GM12873 (cell line): ENCODE measurements at regions not wholly inside any gene's neighbourhood (a gene's known extent, or its start where the extent isn't known, plus 50 kb on each side); places are given as distances from the start of the nearest gene placed in this dataset.

Source experiments
- TF ChIP-seq, protein P1 (sequence below): IDR thresholded peaks from 2 replicates; pipeline ENCODE4 v1.5.1; 2012; ENCODE audit warnings: low read depth, mild to moderate bottlenecking, moderate library complexity, low read length, control low read depth; ENCODE audit not compliant: insufficient read depth; ENCODE audit errors: missing control alignments

DNA sequence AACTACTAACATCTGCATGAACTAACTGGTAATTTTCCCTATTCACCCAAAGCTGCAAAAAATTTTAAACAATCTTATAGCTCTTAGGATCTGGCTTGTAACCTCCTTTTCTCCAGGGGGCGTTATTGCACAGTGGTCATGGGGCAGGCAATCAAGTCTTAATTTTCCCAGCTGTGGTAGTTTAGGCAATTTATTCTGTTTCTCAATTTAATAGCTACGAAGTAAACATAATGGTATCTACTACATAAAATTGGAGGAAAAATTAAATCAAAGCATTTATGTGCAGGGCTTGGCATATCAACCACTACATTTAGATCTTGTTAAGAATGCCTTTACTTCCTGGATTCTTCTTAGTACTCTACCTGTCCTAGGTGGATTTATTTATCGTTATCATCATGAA, 137.4 kb upstream of the GUCY1A1 start:
- TF ChIP-seq, protein P1, sequence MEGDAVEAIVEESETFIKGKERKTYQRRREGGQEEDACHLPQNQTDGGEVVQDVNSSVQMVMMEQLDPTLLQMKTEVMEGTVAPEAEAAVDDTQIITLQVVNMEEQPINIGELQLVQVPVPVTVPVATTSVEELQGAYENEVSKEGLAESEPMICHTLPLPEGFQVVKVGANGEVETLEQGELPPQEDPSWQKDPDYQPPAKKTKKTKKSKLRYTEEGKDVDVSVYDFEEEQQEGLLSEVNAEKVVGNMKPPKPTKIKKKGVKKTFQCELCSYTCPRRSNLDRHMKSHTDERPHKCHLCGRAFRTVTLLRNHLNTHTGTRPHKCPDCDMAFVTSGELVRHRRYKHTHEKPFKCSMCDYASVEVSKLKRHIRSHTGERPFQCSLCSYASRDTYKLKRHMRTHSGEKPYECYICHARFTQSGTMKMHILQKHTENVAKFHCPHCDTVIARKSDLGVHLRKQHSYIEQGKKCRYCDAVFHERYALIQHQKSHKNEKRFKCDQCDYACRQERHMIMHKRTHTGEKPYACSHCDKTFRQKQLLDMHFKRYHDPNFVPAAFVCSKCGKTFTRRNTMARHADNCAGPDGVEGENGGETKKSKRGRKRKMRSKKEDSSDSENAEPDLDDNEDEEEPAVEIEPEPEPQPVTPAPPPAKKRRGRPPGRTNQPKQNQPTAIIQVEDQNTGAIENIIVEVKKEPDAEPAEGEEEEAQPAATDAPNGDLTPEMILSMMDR = peak; percentile 34

DNA sequence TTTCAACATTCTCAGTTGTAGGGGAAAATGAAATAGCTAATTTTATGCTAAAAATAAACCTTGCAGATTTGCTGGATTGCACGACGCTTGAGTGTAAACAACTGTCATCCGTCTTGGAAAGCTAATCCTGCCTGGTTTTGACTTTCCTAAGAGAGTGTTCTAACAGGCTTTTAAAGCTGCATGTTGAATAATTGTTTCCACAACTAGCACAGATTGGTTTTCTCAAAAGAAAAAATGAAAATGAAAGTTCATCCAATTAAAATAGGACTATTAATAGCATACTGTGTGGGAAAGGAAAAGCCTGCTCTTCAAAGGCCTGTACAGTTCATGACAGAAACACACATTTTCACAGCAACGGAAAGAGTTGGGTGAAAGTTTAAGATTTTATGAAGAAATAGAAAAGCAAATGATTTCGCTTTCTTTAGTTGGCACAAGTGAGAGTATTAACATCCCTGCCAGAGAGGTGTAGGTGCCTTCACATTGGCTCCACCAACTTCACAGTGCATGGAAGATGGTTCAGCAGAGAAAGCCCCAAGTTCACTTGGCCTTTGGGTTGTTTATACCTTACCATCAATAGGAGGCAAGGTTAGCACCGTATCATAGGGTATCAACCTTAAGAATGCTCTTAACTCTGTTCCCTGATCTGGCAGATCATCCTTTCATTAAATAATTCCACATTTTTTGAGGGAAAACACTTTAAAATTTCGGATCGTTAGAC, 140.0 kb upstream of the GUCY1A1 start:
- TF ChIP-seq, protein P1 = no peak

DNA sequence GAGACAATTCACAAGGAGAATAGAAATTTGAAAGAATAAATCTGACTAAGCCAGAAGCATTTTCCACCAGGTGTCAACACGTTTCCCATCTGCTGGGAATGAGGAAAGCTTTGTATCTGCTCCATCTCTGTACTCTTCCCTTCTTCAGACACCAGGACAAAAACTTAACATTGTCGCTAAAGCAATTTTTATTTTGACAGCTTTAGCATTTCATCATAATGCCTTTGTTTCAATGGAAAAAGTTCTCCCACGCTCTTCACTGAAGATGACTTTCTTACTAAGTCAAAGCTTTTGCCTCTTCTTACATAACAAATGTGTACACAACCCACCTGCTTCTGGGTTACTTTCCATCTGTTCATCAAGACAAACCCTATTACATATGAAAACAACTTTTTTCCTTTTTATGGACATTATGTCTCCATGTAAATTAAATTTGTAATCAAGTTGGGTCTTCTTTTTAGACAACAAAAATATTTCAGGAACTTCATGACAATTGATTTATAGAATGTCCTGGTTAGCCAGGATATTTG, 141.7 kb upstream of the GUCY1A1 start:
- TF ChIP-seq, protein P1 = no peak

DNA sequence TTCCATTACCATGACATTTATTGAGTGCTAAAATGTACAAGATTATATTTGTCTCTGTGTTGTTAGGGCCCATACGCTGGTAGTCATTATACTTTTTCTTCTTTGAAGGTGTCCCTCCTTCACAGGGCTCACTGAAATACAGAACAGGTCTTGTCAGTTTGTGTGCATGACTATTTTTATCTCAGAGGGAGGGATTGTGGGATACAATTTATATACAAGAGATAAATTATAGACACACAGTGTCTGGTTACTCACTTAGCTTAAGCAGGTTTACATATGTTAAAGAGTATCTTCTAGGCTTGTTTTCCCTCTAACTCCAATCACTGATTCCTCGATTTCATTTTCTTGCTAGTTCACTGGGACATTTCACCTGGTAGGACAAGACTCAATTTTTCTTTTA, 143.3 kb upstream of the GUCY1A1 start:
- TF ChIP-seq, protein P1 = no peak

DNA sequence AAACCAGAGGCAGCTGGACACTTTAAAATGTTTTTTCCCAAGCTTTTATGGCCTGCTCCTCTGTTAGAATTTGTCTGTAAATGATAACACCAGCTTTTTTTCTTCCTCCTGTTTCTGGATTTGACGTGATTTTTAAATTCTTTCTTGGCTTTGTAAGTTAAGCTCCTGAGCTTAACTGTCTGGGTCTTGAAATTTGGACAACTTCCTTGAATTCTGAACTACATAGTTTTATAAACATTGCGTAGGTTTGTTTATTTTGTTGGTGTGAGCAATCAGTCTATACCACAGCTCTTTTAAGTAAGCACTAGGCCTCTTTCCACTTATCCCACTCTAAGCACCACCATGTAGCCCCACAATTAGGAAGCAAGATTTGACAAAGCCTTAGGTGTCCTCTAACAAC, 144.4 kb upstream of the GUCY1A1 start:
- TF ChIP-seq, protein P1 = no peak

DNA sequence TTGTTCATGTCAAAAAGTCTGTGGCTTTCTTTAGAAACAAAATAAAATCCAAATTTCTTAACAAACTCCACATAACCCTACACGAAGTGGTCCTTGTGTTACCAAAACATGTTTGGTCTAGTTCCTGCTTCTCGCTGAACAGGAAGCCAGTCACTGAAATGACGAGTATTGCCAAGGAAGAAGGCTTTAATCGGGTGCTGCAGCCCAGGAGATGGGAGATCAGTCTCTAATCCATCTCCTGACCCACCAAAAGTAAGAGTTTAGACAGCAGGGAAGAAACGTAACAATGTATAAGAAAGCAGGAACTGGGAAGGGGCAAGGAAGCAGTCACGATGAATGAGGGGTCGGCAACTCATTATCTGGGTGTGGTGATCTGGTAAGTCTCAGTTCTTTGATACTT, 144.6 kb upstream of the MAP9 start:
- TF ChIP-seq, protein P1 = no peak

DNA sequence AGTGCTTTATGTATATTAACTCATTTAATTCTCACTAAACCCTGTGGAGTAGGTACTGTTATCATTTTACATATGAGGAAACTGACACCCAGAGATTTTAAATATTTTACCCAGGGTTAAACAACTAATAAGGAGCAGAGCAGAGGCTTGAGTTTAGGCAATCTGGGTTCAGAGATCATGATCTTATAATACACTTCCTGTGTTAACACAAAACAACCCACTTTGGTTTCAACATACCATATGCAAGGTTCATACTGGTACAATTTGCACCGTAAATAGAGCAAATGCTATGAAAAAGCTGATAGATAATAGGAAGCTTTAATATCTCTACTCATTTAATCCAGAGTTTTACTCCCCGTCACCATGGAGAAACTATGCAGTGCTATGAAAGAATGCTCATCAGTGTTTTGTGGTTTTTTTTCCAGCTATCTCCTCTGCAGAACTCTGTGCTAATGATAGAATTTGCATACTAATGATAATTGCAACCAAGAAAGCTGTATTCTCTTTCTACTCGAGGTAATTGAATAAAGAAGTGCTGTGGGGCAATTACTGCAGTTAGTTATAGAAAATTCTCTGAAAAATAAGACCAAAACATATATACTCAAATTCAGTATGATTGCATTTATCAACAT, 138.8 kb upstream of the MAP9 start:
- TF ChIP-seq, protein P1 = no peak
